Heart right ventricle (tissue), 16 donors: ENCODE measurements at regions not wholly inside any gene's neighbourhood (a gene's known extent, or its start where the extent isn't known, plus 50 kb on each side); places are given as distances from the start of the nearest gene placed in this dataset.
A peak's percentile ranks its signal among the peaks of the same experiment; 100 is the strongest.

Source experiments
- ATAC-seq, 8 donors: fragments of 200-7000 bp; cut with Tn5 transposase; one replicate each; pipeline ENCODE4 v1.9.1; 2020; ENCODE audit warnings: mild to moderate bottlenecking in 8 of 8, moderate library complexity in 8 of 8, moderate number of reproducible peaks in 1 of 8
- DNase-seq, 2 donors: peaks; one replicate each; pipeline ENCODE4 v3.0.0-alpha.2; 2020
- H3K27ac ChIP-seq, 10 donors: fragments of 200-600 bp; sonication (generic) in 2 of 10; one replicate each; pipeline versions ENCODE4 v1.5.0 to v1.8.0; 2020 to 2022; ENCODE audit warnings: mild to moderate bottlenecking in 3 of 10
- H3K27me3 ChIP-seq, 7 donors: fragments of 200-600 bp; one replicate each; pipeline ENCODE4 v1.8.0; 2021 to 2022; ENCODE audit warnings: mild to moderate bottlenecking in 2 of 7
- H3K36me3 ChIP-seq, 9 donors: fragments of 200-600 bp; sonication (generic) in 1 of 9; one replicate each; pipeline versions ENCODE4 v1.5.0 to v1.8.0; 2020 to 2022; ENCODE audit warnings: mild to moderate bottlenecking in 2 of 9
- H3K4me1 ChIP-seq, 9 donors: fragments of 200-600 bp; sonication (generic) in 1 of 9; one replicate each; pipeline versions ENCODE4 v1.5.0 to v1.8.0; 2020 to 2022; ENCODE audit warnings: mild to moderate bottlenecking in 4 of 9
- H3K4me3 ChIP-seq, 10 donors: fragments of 200-600 bp; sonication (generic) in 2 of 10; one replicate each; pipeline versions ENCODE4 v1.5.0 to v1.8.0; 2020 to 2022; ENCODE audit warnings: mild to moderate bottlenecking in 7 of 10, moderate library complexity in 2 of 10
- H3K9me3 ChIP-seq, 11 donors: fragments of 200-600 bp in 10 of 11; sonication (generic) in 2 of 11; one replicate each; pipeline versions ENCODE4 v1.5.0 to v1.8.0; 2013 to 2022; ENCODE audit warnings: mild to moderate bottlenecking in 2 of 11, control low read depth in 1 of 11, moderate library complexity in 1 of 11
- CTCF ChIP-seq, 9 donors: fragments of 200-600 bp; sonication (generic) in 2 of 9; IDR thresholded peaks; one replicate each; pipeline versions ENCODE4 v1.5.0 to v1.8.0; 2021 to 2022; ENCODE audit warnings: antibody characterized with exemption in 9 of 9, mild to moderate bottlenecking in 5 of 9, moderate library complexity in 1 of 9
- WGBS, 2 donors: extraction: QIAGEN DNeasy Blood & Tissue Kit; methylation state at CpG; one replicate each; pipeline ENCODE4 v1.1.7; 2013; ENCODE audit warnings: inconsistent platforms in 1 of 2; 5-methylcytosine and 5-hydroxymethylcytosine counted together
- intact Hi-C, 10 donors: fragments of 100-400 bp; cut with DNase I; formaldehyde crosslinking; loops; one replicate each; pipeline versions ENCODE4 v1.11.1 to v1.14.2; 2022
- donor health status: Arrhythmogenic right ventricular cardiomyopathy.
- donor health status: ischemic (EF 13 %, LVEDD 7.1; RV severe dilation, severe dysfunction).
- donor health status: healthy with polysubstance abuse.
- donor health status: DM: no; HTN: yes; CAD: no.
- donor health status: DM: no; HTN: no; CAD: no.
- donor health status: ischemic (EF 25% LVEDD 6.9; RV normal size, moderate dysfunction).
- donor health status: ischemic (EF 25% LVEDD 5.7; RV mildly dilated, moderate dysfunction).
- donor health status: healthy.
- donor health status: DM: yes; HTN: yes; CAD: no.
- donor health status: Ischemic cardiomyopathy.
- donor health status: ischemic (EF 35%, LVEDD 5.7; RV mildly dilated, moderate dysfunction).
- donor health status: nonischemic (EF 11% LVEDD 7.7; RV severe dilation, severe dysfunction).
- donor health status: DM: yes; HTN: yes; CAD: no.
- donor health status: PGD.
- donor health status: ischemic (EF 29% LVEDD 5.4; RV normal size, mild dysfunction).
- donor health status: nonischemic (EF 23%, LVEDD 6.1; RV moderate dilation, normal function).

- H3K4me1 ChIP-seq, result peaks cover 0 to 46% (median 18%) of the 10 kb centered on the region in 9 donors
- ATAC-seq, result peak in 1 of 8 donors; percentile 3
Observed at GRCh38 chr2:120938045-120938771, 202.5 kb downstream of the GLI2 start.

DNA sequence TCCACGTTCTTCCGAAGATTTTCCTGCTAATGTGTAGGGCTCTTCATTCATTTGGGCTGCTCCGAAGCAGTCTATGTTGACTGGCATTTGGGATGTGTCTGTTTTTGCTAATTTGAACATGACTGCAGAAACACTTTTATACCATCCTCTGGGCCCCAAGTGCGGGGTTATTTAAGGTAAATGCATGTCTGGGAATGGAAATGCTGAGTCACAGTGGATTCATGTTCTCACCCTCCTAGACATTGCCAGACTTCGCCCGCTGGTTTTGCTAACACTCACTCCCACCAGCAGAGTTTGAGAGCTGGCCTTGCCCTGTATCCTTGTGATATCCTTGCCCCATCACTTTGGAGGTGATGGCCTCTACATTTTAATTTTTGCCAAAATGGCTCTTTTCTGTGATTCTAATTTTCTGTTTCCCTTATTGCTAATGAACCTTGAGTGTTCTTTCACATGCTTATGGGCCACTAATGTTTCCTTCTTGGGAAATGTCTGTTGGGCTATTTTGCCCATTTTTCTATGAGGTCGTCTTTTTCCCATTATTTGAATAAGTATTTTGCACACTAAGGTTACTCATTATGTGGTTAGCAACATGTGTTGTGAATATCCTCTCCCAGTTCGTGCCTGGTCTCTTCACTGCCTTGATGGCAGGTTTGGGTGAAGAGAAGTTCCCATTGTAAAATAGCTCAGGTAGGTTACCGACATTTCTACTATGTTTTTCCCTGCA is 204.1 kb downstream of the GLI2 start:
- Histone ChIP-seq H3K36me3 (no peaks in the 10 kb centered on the region), H3K27ac (no peak overlapping the region), H3K9me3 (no peaks in the 10 kb centered on the region), H3K4me3 (no peak overlapping the region), H3K27me3 (peaks cover 0 to 4% (median 0%) of the 10 kb centered on the region in 7 donors), H3K4me1 (peaks cover 0 to 39% (median 18%) of the 10 kb centered on the region in 9 donors)
- intact Hi-C loops, result loop anchor here in 3 of 10 donors (5.0 to 10.0 kb wide), 3 partner anchors 125 to 692 kb away; no protein-coding TSS in a partner anchor
- TF ChIP-seq CTCF (IDR thresholded peaks at IDR 0.05), result no peak
- DNase-seq (no peak), ATAC-seq (peak in 1 of 8 donors; percentile 25)
- WGBS, 2 donors, result 74 to 75% methylated on average over 9 of the region's 9 CpGs

More at GRCh38 chr2:120938045-120938771, 202.5 kb downstream of the GLI2 start:
- no peak for DNase-seq
- H3K9me3 ChIP-seq, result no peaks in the 10 kb centered on the region
- 41 to 42% methylated on average over 11 of the region's 11 CpGs for WGBS, 2 donors
- H3K36me3 ChIP-seq, result no peaks in the 10 kb centered on the region
- intact Hi-C loops, result no loop called here
- TF ChIP-seq CTCF (IDR thresholded peaks at IDR 0.05), result no peak
- peaks cover 0 to 5% (median 0%) of the 10 kb centered on the region in 7 donors for H3K27me3 ChIP-seq
- H3K27ac ChIP-seq, result no peak overlapping the region
- H3K4me3 ChIP-seq, result no peak overlapping the region

DNA sequence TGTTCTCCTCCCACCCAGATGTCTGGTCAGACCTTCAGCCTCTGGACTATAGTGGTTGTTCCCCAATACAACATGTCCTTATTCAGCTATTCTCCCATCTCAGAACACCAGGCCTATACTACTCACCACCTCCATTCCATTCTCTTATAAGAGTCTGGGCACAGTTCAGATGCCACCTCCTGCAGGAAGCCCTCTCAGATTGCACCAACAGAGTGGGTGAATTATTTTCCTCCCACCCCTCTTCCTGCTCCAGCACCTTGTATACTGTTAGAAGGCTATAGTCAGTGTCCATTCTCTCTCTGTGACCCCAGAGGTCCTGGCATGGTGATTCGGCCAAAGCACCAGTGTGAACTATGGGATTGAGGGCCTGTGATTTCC is 204.6 kb downstream of the GLI2 start:
- H3K4me1 ChIP-seq, result peaks cover 0 to 33% (median 18%) of the 10 kb centered on the region in 9 donors
- no peak overlapping the region for H3K4me3 ChIP-seq
- H3K27me3 ChIP-seq, result no peaks in the 10 kb centered on the region
- H3K36me3 ChIP-seq, result no peaks in the 10 kb centered on the region
- TF ChIP-seq CTCF (IDR thresholded peaks at IDR 0.05), result no peak
- no peak overlapping the region for H3K27ac ChIP-seq
- 91 to 100% methylated on average over 1 of the region's 1 CpG for whole genome bisulfite sequencing, 2 donors
- no peaks in the 10 kb centered on the region for H3K9me3 ChIP-seq
- ATAC-seq (no peak), DNase-seq (no peak)
- intact Hi-C loops, result loop anchor here in 3 of 10 donors (5.0 to 10.0 kb wide), 3 partner anchors 124 to 693 kb away; no protein-coding TSS in a partner anchor

DNA sequence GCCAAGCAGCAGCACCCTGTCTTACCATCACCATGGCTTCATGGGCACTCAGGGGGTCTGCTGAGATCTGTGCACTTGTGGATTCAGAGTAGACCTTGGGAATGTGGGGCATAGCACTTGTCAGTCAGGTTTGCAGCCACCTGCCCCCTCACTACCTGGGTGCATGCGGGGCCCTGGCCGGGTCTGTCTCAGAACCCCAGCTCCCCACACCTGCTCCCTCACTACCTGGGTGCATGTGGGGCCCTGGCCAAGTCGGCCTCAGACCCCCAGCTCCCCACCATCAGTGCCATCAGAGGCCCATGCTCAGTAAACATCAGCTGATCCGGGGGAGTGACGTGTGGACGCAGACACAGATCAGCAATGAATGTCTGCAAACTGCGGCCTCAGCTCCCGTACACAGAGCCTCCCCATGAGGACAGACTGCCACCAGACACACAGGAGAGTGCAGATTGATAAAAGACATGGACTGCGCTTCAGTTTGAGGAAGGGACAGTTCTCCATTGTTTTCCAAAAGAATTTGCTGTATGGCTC is 205.1 kb downstream of the GLI2 start:
- WGBS, 2 donors, result 85 to 87% methylated on average over 9 of the region's 9 CpGs
- intact Hi-C loops, result loop anchor here in 3 of 10 donors (5.0 to 10.0 kb wide), 3 partner anchors 124 to 693 kb away; no protein-coding TSS in a partner anchor
- no peak overlapping the region for H3K27ac ChIP-seq
- H3K9me3 ChIP-seq, result no peaks in the 10 kb centered on the region
- TF ChIP-seq CTCF (IDR thresholded peaks at IDR 0.05), result no peak
- H3K27me3 ChIP-seq, result no peaks in the 10 kb centered on the region
- DNase-seq, result no peak
- H3K36me3 ChIP-seq, result no peaks in the 10 kb centered on the region
- H3K4me1 ChIP-seq, result peaks cover 0 to 29% (median 14%) of the 10 kb centered on the region in 9 donors
- ATAC-seq, result no peak
- H3K4me3 ChIP-seq, result no peak overlapping the region
